Left renal pelvis (tissue), 4 donors: ENCODE measurements at regions not wholly inside any gene's neighbourhood (a gene's known extent, or its start where the extent isn't known, plus 50 kb on each side); places are given as distances from the start of the nearest gene placed in this dataset.

Experiments used
- DNase-seq, 4 donors: peaks; one replicate each; pipeline ENCODE4 v3.0.0-alpha.2; 2013; ENCODE audit warnings: low read depth in 4 of 4, low spot score in 3 of 4

DNA sequence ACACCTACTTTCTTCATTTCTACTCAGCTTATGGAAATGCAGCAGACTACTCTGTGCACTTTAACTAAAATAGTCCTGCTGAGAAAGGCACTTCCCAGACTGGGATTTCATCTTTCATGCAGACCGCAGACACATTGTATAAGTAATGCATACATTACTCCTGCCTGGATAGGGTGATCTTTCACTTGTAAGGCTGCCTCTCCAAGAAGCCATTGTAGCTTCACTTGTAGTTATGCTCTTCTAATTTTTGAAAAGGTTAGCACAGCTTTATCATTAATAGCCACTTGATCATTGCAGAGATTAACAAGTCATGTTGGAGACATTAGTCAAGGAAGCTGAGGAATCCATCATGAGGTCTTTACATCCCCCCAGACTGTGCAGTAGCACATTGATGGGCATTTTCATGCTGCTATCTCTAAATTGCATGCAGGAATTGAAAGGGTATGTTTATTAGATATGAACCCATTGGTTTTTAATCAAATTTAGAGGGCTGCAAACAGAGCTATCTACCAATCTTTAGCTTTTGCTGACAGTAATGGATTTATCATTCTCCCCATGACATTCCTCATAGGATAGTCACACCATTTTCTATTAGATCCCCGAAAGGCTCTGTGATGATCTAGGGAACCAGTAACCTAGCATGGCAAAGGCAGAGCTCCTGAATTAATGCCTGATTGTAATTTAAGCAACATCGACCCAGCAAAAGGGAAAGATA is 1074.7 kb upstream of the NXPH2 start:
- no peak for DNase-seq

DNA sequence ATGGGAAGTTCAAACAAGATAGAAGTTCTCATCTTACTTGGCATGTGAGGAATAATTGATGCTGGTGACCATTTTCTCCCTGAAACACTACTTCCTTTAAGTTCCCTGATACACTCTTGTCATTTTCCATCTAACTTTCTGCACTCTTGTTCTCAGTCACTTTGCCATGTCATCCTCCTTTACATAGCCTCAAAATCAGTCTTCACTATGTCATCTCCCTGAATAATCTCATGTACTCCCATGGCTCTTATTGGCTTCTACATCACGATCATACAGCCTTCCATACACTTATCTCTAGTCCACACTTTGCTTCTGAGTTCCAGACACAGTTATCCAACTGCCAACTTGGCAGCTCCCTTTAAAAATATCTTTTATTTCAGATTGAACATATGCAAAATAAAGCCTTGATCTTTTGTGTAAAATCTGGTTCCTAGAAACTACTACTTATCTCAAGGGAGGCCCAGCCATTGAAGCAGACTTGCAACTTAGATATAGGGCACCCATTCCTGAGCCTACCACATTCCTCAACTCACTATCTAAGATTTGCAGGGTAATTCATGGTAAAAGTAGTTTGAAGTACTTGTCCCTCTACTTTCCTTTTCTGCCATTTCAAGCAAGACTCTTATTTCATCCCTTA is 1070.2 kb upstream of the NXPH2 start:
- no peak for DNase-seq

DNA sequence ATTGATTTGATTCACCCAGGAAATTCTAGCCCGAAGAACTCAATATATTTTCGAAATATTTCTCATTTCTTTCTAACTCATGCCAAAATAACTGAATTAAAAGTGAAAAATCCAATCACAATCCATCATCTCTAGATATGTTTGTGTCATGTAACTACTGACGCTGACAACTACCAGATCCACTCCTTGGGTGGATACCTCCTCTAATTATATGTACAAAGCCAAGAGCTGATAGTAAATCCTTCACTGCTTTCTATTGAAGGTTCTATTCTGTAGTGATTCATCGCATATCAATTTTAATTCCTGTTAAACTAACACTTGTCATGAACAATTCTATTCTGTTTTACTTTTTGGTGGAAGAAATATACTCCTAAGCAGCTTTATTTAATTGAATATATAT is 1056.6 kb upstream of the NXPH2 start:
- DNase-seq: no peak

DNA sequence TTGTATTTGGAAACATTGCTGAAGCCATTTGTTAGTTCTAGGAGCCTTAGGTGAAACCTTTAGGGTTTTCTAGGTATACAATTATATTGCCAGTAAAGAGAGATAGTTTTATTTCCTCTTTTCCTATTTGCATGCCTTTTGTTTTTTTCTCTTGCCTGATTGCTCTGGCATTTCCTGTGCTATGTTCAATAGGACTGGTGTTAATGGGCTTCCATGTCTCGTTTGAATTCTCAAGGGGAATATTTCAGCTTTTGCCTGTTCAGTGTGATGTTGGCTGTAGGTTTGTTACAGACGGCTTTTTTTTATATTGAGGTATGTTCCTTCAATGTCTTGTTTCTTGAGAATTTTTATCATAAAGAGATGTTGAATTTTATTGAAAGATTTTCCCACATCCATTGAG is 1054.9 kb upstream of the NXPH2 start:
- no peak for DNase-seq

DNA sequence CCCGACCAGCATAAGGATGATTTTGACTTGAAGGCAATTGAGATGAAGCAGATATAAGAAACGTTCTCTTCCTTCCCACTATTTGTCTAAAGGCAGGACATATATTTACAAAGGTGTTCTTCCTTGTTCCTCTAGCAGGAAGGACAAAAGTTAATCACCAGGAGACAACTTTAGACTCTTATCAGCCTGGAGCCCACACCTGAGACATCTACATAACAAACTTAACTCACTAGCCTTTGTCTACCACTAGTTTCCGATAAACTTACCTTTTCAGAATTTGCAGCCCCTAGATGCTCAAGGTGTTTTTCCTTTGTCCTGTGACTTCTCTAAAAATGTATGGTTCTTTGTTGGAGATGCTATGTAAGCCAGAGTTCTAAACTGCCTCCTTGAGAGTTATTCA is 1047.8 kb upstream of the NXPH2 start:
- DNase-seq: no peak

DNA sequence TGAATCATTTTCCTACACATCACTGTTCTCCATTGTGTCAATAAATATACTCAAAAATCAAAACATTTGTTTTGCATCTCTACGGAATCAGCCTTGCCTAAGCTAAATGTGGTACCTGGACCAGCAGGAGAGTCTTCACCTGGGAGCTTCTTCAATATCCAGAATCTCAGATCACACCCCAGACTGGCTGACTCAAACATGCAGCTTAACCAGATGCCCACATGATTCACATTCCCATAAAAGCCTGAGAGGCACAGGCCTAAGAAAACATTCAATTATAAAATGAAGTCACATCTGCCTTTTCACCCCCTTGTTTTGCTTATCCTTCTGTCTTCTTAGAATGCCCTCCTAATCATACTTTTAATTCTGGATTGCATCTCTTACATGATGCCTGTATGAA is 1045.5 kb upstream of the NXPH2 start:
- no peak for DNase-seq

DNA sequence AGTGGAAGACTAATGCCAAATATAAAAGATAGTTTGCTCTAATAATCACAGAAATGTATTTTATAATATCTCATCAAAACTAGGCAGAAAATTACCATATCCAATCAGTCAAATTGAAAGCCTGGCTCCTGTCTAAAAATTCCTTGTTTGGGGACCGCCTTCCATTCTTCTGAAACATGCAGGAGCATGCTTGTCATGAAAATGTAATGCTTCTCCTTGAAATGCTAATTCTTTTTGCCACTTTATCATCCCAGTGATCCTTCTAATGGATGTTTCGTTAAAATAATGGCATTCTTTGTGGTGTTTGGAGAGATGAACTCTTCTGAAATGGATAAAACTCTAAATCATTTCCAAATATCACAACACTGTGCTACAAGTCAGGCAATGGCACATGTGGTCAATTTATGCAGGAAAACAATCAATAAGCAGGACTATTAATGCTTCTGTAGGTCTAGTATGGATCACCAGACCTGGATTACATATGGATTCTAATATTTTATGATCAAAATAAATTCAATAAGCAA is 1039.1 kb upstream of the NXPH2 start:
- DNase-seq: no peak

DNA sequence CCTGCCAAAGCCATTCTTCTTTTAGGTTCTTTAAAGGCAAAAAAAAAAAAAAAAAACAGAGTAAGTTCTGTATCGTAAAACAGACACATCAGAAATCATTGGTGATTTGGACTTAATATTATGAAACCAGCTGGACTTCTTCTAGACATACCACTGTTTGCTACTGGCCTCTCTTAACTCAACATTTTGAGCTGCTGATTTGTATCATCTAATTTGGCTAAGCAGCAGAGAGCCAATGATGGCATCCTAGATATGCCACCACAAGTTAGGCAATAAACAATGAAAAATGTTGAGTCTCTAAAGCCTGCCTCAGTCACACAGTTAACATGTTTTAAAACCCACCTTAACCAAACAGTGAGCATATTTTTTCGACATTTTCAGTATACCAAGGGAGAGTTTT is 1034.3 kb upstream of the NXPH2 start:
- DNase-seq: no peak

DNA sequence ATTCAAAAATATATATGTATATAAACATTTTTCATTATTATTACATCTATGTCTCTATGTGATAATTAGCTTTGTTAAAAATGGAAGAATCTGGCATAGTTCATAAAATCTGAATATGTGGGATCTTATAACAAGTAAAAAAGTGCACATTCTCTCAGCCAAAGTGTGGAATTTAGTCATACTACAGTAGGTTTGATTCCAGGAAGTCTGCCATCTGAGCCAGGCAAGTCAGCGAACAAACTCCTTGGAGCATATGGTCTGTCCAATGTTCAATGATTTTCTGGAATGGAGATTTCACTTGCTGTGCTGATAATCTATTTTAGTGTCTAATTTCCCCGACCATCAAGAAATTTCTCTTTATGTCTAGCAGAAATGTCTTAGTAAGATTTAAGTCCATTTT is 1033.2 kb upstream of the NXPH2 start:
- DNase-seq: no peak

DNA sequence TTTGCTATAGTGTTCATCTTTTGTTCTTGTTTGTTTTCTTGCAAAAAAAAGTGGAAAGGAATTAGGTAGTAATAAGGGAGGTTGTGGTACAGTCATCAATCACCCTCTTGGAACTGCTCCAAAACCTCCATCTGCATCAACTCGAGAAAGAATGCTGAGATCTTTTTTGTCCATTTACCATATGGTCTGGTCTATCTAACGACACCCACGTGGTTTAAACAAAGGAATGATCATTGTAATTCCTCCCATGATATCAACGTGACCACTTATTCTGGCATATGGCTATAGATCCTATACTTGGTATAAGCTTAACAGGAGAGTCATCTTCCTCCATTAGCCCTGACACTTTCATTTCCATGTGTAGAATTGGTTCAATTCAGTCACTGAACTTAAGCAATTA is 1025.3 kb upstream of the NXPH2 start:
- no peak for DNase-seq

DNA sequence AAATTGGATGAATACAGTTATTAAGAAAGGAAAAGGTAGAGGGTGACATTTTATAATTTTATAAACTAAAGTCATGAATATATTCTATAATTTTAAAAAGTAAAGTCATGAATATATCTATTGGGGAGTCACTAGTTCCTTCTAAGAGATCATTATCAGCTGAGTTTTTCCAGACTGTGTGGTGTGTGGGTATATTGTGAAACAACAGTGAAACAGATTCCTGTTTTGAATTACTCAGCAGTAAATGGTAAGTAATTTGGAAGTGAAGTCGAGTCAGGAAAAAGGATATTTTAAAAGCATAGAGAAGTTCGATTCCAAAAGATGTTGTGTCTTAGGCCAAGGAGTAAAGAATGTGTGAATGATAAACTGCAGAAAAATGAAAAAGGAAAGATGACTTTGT is 1018.2 kb upstream of the NXPH2 start:
- no peak for DNase-seq

DNA sequence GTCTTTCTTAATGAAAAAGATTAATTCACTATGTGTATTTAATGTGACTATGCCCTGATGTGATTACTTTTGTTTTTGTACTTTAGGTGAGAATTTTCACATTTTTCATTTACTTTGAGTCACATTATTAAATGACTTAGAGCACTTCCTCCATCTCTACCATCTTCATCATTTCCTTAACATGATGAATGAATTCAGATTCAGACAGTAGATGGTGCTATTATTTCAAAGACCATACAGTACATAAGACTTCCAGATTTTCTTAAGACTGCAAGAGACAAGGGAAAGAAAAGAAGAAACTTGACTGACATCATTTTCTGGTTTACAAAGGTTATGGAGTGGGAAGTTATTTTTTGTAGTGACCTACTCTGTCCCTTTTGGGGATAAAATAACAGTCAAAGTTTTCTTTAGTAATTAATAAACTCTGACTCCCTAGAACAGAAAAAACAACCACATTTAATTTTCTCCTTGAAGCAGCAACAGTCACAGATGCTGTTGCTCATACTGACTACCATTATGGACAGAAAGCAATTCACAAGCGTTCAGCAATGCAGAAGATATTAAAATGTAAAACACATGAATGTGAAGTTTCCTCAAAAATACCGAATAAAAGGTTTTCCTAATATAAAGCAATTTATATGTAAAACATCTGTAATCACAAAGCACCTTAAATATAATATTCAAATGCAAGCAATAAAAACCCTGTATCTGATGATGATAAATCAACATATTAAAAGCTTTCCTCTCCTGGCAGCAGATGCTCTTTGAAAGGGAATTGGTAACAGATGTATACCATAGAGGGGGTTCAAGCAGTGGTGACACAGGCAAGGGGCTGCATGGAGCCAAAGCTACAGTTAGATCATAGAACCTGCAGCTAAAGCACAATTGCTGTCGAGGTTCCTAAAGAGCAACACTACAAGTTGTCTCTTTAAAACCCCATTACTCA is 1010.9 kb upstream of the NXPH2 start:
- DNase-seq: peak in 3 of 4 donors; percentile 23 to 46 (median 36)

DNA sequence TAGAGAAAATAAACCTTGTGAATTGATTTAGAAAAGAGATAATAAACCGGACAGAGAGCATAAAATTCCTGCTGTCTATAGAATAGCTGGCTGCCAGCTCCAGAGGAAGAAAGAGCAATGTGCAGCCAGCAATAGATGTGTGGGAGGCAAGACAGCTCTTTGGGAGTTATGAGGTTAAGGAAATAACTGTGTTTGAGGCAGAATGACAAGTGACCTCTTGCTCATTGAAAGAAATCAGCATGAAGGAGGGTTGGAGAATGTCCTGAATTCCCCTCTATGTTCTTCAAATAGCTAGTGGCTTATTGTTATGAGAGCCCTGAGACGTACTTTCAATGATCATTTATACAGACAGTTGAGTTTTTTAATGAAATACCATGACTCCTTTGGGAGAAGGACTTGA is 1009.9 kb upstream of the NXPH2 start:
- DNase-seq: no peak

DNA sequence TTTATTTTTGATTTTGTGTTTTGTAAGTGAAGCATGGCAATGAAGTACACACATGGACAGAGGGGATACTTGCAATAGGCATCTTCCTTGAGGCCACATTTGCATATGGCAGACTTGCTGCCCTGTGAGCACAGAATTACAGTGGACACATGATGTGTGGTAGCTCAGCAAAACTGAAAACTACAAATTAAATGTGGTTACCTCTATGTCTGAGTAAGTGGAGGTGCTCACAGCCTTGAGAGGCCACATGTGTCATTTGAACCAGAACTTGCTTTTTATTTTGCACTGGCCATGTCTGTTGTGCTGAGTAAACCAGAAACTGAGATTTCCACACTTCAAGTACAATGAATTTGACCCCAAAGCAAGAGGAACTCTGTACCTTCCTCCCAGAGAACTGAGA is 998.5 kb upstream of the NXPH2 start:
- no peak for DNase-seq

DNA sequence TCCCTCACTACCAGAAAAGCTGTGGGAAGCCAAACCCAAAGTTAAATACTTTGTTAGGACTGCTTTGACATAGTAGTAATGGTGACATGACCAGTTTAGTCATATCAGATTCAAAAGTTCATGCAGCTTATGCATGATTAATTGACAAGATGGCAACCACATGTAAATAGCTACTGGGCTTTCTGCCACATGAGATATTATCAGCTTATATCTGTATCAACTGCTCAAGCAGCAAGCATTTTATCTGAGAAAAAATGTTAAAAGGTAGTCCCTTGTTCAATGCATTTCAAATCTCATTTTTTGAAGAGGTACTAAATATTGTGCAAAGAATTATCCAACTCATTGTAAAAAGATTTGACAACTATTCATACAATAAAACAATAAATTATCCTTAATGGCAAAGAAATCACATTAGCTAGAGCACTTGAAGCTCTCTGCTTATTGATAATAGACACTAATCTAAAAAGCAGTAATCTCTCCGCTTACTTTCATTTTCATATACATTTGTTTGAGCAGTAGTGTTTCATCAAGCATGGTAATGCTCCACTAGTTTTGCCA is 993.6 kb upstream of the NXPH2 start:
- no peak for DNase-seq

DNA sequence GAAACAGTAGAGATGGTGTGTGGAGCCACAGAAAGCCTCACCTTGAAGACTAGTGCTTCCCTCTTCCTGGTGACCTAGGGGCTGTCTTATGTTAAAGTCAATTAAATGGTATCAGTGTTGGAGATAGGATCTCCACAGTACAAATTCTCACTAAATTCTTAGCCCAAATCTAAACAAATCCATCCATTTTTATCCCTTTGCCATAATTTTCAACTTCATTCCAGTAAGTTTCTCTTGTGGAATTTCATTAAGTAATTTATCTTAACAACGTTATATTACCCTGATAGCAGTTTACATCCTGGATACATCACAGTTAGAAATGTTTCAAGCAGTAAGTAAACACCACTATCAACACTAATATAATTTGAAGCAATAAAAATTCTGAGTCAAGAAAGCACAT is 989.4 kb upstream of the NXPH2 start:
- no peak for DNase-seq

DNA sequence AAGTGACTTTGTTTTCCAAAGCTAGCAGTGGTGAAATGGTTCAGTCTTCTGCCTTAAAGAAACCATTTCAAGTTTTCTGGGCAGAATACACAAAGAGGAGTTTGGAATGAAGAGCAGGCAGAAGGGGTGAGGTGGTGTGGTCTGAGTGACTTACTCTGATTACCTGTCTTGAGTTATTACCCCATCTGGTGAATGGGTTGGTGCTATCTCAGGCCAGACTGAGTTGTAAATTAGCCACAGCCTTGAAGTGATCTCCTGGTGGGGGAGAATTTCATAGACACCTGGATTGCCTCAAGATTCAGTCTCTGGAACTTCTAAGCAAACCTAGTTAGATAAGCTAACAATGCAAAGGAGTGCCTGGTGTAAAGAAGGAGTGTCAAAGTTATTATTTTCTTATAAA is 983.5 kb upstream of the NXPH2 start:
- no peak for DNase-seq

DNA sequence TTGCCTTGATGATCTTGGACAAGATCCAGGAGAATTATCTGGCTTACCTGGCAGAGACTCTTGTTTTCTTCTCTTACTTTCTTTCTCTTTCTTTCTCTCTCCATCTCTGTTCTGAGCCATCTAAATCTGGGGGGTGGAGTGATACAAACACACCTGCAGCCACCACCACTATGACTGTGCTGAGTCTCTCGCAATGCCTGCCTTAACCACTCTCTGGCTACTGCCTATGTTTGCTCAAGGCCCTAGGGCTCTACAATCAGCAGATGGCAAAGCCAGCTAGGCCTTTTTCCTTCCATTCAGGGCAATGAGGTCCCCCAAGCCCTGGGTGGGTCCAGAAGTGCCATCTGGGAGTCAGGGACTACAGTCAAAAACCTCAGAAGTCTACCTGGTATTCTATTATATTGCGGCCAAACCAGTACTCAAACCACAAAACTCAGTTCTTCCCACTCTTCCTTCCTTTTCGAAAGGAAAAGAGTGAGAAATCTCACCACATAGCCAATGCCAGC is 978.9 kb upstream of the NXPH2 start:
- no peak for DNase-seq

DNA sequence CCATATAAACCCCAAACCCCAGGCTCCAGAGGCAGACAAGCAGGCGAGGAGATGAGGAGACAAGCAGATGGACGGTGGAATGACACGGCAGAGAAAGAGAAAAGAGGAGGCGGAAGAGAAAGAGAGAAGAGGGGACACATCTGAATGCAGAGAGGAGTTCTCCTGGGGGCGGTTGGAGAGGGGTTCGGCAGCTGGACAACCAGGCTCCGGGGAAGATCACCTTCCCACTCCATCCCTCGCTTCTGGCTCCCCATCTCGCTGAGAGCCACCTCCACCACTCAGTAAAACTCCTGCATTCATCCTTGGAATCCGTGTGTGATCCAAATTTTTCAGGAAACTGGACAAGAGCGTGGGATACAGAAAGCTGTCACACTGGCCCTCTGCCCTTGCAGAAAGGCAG is 966.7 kb upstream of the NXPH2 start:
- DNase-seq: no peak

DNA sequence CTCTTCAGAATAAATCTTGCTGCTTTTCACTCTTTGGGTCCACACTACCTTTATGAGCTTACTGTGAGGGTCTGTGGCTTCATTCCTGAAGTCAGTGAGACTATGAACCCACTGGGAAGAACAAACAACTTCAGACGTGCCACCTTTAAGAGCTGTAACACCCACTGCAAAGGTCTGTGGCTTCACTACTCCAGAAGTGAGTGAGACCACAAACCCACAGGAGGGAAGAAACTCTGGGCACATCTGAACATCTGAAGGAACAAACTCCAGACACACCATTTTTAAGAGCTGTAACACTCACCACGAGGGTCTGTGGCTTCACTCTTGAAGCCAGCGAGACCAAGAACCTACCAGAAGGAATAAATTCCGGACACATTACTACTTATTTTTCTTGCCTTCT is 964.1 kb upstream of the NXPH2 start:
- DNase-seq: no peak
